CD4-positive, alpha-beta T cell treated with Interferon alpha-2 for 1 hour (primary cell): ENCODE measurements at regions not wholly inside any gene's neighbourhood (a gene's known extent, or its start where the extent isn't known, plus 50 kb on each side); places are given as distances from the start of the nearest gene placed in this dataset.

Experiments
- DNase-seq, 2 donors: peaks; one replicate each; pipeline ENCODE4 v3.0.0-alpha.2; 2020 to 2022

GRCh38 chrY:7968293-7968692, 1056.7 kb upstream of the AMELY start:
- DNase-seq: no peak

DNA sequence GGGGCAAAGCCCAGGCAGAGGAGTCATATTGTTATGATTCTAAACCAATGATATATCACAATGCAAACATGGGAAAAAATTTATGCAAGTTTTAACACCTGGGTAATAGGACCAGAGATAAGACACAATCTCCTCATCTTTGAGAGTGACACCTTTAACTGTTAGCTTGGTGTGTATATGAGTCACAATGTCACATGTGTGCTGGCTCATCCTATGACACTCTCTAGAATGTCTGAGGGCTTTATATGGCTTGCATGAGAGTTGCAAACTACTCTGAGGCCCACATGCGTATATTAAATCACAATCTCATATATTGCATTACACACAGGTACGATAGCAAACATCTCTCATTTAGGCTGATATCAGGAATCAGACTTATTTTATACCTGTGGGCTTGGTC, 1055.4 kb upstream of the AMELY start:
- DNase-seq: no peak

DNA sequence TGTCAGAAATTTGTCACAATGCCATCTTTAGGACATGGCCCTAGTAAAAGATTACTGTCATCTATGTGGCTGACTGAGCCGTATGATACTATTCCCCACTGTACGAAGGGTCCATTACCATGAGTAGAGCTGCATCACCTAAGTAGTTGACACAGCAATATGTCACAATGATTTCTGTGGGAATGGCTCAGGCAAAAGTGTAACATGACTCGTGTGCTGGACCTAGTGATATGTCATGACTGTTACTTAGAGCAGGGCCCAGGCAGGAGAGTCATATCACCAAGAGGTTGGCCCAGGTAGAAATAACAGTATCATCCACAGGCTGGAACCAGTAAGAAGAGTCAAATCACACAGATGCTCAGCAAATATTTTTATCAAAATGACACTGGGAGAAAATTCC, 1051.8 kb upstream of the AMELY start:
- no peak for DNase-seq

GRCh38 chrY:7962350-7962749, 1050.8 kb upstream of the AMELY start:
- no peak for DNase-seq

- DNase-seq: no peak
Observed at GRCh38 chrY:7961811-7962210, 1050.3 kb upstream of the AMELY start.

DNA sequence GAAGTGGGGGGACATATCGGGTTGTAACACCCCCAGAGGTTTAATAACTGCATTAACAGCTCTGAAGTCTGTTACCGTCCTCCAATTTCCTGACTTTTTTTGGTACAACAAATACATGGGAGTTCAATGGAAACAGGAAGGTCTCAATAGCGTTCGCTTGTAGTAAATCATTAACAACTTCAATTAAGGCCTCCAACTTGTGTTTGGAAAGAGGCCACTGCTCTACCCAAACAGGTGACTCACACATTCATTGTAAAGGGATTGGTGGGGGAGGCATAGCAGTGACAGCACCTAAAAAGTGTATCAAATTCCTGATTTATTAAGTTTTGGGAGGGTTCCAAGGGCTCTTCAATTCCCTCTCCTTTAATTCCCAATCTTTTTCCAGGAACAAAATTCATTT, 1046.2 kb upstream of the AMELY start:
- no peak for DNase-seq

DNA sequence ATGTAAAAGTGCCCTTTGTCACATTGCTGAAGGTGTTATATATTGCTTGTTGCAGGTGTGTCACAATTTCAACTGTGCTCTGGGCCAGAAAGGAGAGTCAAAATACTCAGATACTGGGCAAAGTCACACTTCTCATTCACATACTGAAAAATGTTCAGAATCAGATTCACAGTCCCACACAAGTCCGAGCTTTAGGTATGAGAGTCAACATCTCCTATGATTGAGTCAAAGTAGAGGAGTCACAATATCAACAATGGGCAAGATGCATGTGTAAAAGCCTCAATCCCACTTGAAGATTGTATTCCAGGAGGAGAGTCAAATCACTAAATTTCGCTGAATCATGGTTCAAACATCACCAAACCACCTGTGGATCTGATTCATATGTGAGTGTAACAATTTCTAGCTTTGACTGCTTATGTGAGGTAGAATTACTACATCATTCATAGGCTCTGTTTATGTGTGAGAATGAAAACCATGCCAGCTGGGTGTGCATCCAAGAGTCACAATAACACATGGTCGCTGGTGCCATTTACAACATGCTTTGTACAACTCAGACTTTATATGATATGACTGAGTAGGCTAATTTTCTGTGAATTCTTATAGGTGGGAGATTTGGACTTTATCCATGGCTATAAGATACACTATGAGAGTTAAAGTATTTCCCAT, 1039.8 kb upstream of the AMELY start:
- DNase-seq: no peak

- DNase-seq: no peak
Observed at GRCh38 chrY:7944135-7944534, 1032.6 kb upstream of the AMELY start.

DNA sequence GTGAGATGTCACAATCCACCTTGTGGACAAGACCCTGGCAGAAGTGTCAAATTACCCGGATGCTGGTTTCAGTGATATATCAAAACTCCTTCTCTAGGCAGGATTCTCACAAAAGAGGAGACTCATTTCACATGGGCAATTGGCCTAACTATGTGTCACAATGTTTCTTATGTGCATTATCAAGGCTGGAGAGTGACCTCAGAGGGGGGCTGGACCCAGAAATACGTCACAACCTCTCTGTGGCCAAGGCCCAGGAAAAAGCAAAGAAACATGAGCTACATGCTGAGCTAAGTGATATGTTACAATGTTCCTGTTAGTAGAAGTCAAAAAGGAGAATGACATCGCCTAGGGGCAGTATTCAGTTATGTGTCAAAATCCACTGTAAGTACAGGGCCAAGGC, 1031.2 kb upstream of the AMELY start:
- DNase-seq: no peak

GRCh38 chrY:7941856-7942255, 1030.3 kb upstream of the AMELY start:
- DNase-seq: no peak

- DNase-seq: no peak
Observed at GRCh38 chrY:7938982-7939718, 1027.6 kb upstream of the AMELY start.

DNA sequence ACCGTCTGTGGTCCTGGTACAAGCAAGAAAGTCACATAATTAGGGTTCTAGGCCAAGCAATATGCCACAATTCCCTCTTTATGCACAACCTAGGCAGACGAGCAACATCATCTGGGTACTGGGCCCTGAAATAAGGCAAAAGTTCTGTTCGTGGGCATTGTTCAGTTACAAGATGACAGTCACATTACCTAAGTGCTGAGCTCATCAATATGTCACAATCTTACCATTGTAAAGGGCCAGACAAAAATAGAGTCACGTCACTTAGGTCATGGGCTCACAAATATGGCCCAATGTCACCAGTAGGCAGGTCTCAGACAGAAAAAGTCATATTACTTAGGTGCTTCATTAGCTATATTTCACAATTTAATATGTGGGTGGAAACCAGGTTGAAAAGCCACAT, 1025.3 kb upstream of the AMELY start:
- no peak for DNase-seq

- no peak for DNase-seq
Observed at GRCh38 chrY:7936046-7936445, 1024.5 kb upstream of the AMELY start.

GRCh38 chrY:7935606-7936005, 1024.1 kb upstream of the AMELY start:
- no peak for DNase-seq

DNA sequence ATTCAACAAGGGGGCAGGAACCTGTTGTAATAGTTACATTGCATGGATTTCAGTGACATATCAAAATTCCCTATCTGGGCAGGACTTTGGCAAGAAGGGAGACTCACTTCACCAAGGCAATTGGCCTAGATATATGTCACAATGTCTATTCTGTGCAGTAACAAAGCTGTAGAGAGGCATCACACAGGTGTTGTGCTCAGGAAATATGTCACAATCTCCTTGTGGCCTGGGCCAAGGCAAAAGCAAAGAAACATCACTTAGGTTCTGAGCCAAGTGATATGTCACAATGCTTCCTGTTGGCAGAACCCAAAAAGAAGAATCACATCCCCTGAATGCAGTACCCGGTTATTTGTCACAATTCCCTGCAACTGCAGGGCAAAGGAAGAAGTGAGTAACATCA, 1020.9 kb upstream of the AMELY start:
- DNase-seq: no peak

DNA sequence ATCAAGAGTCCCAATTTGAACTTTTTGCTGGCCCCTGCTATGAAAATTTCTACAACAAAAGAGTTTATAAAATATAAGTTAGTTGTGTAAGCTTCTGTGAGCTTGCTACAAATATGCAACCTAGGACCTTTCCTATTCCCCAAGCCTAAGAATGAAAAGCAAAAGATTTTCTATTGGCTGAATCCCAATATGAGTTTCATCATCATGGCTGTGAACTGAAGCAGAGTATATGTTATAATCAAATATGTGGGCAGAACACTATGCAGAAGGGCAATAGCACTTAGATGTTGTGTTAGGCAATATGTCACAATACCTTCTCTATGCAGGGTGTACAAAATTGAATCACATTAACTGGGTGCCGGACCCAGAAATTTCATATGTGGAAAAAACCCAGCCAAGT, 1018.3 kb upstream of the AMELY start:
- no peak for DNase-seq

GRCh38 chrY:7924059-7924458, 1012.5 kb upstream of the AMELY start:
- no peak for DNase-seq

DNA sequence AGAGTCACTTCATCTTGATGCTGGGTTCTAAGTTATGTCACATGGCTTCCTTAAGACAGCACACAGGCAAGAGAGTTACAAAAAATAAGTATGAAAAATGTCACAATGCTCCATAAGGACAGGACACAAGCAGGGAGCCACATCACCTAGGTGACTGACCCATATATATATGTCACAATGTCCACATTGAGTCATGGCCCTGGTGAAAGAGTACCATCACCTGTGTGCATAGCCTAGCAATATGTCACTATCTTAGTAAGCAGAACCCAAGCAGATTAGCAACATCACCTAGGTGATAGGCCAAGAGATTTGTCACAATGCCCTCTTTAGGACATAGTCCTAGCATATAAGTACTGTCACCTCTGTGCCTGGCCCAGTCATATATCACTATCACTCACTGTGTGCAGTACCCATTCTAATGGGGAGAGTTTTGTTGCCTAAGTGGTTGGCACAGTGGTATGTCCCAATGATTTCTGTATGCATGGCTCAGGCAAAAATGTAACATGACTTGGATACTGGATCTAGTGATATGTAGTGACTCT, 1012.0 kb upstream of the AMELY start:
- DNase-seq: no peak

- no peak for DNase-seq
Observed at GRCh38 chrY:7920382-7920781, 1008.8 kb upstream of the AMELY start.

DNA sequence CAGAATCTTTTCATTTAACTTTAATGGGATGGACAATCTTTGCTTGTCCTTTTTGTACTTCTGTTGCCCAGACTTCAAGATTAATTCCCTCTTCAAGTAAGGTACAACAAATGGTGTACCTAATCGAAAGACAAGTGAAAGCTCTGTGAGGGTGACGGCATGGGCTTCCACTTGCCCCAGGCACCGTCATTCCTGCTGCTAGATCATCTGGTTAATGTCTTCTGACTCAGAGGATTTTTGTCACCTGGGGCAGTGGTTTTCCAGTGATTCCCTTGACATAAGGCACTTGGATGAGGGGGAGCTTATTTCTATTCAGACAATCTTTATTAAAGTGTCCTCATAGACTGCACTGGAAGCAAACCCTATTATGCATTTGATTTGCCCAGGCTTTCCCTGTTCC, 977.0 kb upstream of the AMELY start:
- DNase-seq: no peak

DNA sequence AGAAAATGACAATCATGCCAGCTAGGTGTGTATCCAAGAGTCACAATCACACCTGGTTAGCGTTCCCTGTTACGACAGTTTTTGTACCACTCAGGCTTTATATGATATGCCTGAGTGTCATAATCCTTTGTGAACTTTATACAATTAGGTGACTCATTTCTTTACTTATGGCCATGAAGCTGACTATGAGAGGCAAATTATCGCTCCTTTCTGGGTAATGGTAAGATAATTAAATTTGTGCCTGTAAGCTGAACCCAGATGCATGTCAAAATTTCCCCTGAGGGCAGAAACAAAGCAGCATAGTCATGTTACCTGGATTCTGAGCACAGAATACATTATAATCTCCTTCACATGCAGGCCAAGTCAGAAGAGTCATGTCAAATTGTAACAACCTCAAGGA, 970.1 kb upstream of the AMELY start:
- no peak for DNase-seq

DNA sequence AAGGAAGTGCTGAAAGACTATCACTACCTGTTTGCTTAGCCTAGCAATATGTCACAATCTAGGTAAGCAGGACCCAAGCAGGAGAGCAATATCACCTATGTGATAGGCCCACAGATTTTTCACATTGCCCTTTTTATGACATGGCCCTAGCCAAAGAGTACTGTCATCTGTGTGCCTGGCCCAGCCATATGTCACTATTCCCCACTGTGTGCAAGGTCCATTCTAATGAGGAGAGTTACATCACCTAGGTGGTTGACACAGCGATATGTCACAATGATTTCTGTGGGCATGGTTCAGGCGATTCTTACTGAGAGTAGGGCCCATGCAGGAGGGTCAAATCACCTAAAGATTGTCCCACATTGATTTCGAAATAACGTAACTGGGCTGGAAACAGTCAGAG, 967.7 kb upstream of the AMELY start:
- no peak for DNase-seq

- DNase-seq: no peak
Observed at GRCh38 chrY:7878719-7879118, 967.2 kb upstream of the AMELY start.

DNA sequence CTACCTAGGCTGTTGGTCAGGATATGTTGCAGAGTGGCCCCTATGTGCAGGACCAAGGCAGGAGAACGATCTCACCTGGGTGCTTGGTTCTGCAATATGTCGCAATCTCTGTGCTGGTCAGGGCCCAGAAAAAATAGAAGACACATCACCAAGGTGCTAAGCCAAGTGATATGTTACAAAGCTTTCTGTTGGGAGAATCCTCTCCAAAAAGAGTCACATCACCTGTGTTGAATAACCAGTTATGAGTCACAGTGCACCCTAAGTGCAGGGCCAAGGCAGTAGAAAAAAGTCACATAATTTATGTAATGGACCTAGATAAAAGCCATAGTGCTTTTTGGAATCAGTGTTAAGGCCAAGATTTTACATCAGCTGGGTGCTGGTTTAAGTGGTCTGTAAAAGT, 965.9 kb upstream of the AMELY start:
- no peak for DNase-seq

DNA sequence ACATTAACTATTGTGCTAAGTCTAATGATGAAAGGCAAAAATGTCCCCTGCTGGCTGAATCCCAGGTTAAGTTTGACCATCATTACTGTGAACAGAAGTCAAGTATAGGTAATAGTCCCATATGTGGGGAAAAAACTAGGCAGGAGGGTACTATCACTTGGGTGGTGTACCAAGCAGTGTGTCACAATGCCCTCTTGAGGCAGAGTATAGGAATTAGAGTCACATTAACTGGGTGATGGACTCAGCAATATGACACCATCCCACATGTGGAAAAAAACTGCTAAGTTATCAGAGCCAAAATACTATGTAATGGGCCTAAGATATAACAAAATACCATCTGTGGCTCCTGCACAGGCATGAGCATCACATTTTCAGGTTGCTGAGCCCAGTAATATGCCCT, 962.5 kb upstream of the AMELY start:
- DNase-seq: peak in 1 of 2 donors; percentile 3
